ENCODE measurements at regions not wholly inside any gene's neighbourhood (a gene's known extent, or its start where the extent isn't known, plus 50 kb on each side); places are given as distances from the start of the nearest gene placed in this dataset.

DNA sequence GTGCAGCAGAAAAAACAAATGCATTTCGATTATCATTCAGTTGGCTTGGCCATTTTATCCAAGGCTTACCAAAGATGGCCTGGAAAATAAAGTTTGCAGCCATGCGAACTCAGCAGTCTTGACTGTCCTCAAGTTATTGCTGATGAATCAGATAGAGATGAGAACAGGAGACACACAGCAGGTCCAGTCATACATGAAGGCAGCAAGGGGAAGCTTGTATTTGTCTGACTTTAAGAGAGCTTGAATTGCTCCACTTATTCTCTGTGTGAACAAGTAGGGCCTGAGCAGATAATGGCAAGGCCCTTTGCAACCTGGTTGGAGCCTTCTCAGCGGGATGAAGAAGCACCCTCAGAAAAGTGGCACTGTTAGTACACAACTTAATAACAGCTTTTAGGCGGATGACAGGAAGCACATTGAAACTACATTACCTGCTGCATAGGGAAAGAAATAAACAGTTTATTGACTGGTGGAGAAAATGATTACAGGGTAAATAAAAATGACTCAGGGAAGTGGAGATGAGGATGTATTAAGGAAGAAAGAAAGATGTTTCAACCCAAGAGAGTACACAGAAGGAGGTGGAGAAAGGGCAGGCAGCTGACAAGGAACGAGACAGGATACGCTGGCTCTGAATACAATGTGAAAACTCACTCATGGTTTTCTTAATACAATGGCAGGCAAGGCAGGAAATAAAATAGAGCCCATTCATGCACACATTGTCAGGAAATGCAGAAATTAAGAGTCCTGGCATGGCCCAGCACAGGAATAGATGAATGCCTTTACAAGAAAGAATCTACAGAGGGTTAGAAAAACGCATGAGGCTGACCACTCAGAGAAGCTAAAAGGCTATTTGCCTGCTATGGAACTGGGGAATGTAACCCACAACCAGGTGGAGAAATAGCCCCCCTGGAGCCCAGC lies 128.4 kb downstream of the GALC start:
- TF ChIP-seq, protein P1, sequence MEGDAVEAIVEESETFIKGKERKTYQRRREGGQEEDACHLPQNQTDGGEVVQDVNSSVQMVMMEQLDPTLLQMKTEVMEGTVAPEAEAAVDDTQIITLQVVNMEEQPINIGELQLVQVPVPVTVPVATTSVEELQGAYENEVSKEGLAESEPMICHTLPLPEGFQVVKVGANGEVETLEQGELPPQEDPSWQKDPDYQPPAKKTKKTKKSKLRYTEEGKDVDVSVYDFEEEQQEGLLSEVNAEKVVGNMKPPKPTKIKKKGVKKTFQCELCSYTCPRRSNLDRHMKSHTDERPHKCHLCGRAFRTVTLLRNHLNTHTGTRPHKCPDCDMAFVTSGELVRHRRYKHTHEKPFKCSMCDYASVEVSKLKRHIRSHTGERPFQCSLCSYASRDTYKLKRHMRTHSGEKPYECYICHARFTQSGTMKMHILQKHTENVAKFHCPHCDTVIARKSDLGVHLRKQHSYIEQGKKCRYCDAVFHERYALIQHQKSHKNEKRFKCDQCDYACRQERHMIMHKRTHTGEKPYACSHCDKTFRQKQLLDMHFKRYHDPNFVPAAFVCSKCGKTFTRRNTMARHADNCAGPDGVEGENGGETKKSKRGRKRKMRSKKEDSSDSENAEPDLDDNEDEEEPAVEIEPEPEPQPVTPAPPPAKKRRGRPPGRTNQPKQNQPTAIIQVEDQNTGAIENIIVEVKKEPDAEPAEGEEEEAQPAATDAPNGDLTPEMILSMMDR (IDR thresholded peaks at IDR 0.05; ENCODE audit: low read depth, low read length) = no peak
- no peak for TF ChIP-seq POLR2A (IDR thresholded peaks at IDR 0.05; ENCODE audit: extremely low read depth, insufficient read length)
- TF ChIP-seq, protein P2, sequence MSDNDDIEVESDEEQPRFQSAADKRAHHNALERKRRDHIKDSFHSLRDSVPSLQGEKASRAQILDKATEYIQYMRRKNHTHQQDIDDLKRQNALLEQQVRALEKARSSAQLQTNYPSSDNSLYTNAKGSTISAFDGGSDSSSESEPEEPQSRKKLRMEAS (IDR thresholded peaks at IDR 0.05; ENCODE audit: low read depth, low read length) = no peak

Measured in NB4 (cell line).